Breast epithelium (tissue), 3 donors: ENCODE measurements at regions not wholly inside any gene's neighbourhood (a gene's known extent, or its start where the extent isn't known, plus 50 kb on each side); places are given as distances from the start of the nearest gene placed in this dataset.

Experiments
- POLR2A ChIP-seq: fragments of 450-650 bp; IDR thresholded peaks from one replicate; pipeline ENCODE4 v1.6.1; 2016; ENCODE audit warnings: antibody characterized with exemption, mild to moderate bottlenecking, moderate library complexity
- POLR2AphosphoS5 ChIP-seq, 3 donors: sonication (generic); formaldehyde crosslinking; IDR thresholded peaks; one replicate each; pipeline ENCODE4 v1.6.1; 2017; ENCODE audit warnings: antibody characterized with exemption in 3 of 3
- TF ChIP-seq, protein P1 (sequence below), 3 donors: fragments of 450-650 bp; IDR thresholded peaks; one replicate each; pipeline ENCODE4 v1.5.1; 2016 to 2017; ENCODE audit warnings: antibody characterized with exemption in 3 of 3, mild to moderate bottlenecking in 3 of 3, moderate library complexity in 3 of 3

DNA sequence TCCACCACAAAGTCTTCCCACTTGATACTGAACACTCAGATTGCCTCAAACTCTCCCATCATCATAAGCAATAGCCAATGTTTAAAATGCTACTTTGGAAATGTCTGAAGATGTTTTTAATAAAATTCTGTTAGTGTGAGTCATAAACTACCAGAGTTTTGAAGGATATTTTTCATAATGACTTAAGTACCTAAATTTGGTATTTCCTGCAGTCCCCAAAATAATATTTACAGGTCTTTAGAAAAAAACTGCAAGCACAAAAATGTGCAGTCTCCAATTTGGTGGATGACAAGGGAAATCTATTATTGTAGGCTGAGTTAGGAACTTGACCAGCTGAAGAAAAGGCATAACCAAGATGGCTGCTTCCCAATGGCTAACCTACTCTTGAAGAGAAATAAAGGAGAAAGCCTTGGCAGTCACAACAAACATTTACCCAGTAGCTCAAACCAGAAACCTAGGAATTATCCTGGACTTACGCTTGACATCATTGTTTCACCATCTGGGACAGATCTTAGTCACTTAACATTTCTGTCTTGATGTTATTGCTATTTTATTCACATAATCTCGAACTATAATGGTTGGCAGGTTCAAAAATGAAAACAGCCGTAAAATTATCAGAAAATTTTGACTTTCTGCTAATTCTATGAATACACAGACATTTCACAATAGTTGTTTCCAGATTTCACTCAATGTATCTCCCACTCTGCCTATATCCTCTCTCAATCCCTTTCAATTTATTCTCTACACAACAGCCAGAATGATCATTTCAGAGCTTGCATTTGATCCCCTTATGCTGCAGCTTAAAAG, 111.2 kb upstream of the STEAP1B start:
- TF ChIP-seq, protein P1, sequence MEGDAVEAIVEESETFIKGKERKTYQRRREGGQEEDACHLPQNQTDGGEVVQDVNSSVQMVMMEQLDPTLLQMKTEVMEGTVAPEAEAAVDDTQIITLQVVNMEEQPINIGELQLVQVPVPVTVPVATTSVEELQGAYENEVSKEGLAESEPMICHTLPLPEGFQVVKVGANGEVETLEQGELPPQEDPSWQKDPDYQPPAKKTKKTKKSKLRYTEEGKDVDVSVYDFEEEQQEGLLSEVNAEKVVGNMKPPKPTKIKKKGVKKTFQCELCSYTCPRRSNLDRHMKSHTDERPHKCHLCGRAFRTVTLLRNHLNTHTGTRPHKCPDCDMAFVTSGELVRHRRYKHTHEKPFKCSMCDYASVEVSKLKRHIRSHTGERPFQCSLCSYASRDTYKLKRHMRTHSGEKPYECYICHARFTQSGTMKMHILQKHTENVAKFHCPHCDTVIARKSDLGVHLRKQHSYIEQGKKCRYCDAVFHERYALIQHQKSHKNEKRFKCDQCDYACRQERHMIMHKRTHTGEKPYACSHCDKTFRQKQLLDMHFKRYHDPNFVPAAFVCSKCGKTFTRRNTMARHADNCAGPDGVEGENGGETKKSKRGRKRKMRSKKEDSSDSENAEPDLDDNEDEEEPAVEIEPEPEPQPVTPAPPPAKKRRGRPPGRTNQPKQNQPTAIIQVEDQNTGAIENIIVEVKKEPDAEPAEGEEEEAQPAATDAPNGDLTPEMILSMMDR (IDR thresholded peaks at IDR 0.05), result no peak
- no peak for TF ChIP-seq POLR2A
- TF ChIP-seq POLR2AphosphoS5 (IDR thresholded peaks at IDR 0.05), result no peak
